PC-3 (cell line): ENCODE measurements at regions not wholly inside any gene's neighbourhood (a gene's known extent, or its start where the extent isn't known, plus 50 kb on each side); places are given as distances from the start of the nearest gene placed in this dataset.
A peak's percentile ranks its signal among the peaks of the same experiment; 100 is the strongest.
"Not testable (repeated sequence)": the region's sequence is repeated elsewhere in the genome, so short reads cannot be mapped to it uniquely, and the experiment has no call there.

ENCODE experiments used
- ATAC-seq: fragments of 200-7000 bp; cut with Tn5 transposase; 2 replicates; pipeline ENCODE4 v1.9.1; 2020; ENCODE audit warnings: mild to moderate bottlenecking, moderate library complexity
- BruUV-seq: library from RNA; stranded (reverse); fragments of 400-500 nt; replicated peaks from 2 replicates; lab custom pipeline; 2021; lab: Mats Ljungman, UMichigan
- CTCF ChIA-PET: fragments of 300-600 bp; sonication (Branson Sonifier 250); formaldehyde crosslinking; loops from one replicate; lab custom pipeline; 2022; ENCODE audit warnings: antibody characterized with exemption; lab: Charles Lee
- POLR2A ChIA-PET: fragments of 300-600 bp; sonication (Branson Sonifier 250); formaldehyde crosslinking; loops from one replicate; lab custom pipeline; 2022; ENCODE audit warnings: antibody characterized with exemption; ENCODE audit not compliant: unreplicated experiment; lab: Charles Lee
- DNase-seq: peaks from one replicate; pipeline ENCODE4 v3.0.0-alpha.2; 2015
- H2AFZ ChIP-seq: fragments of 300-600 bp; sonication (generic); 2 replicates; pipeline ENCODE4 v1.6.0; 2016; ENCODE audit warnings: antibody characterized with exemption, low read length
- H3F3A ChIP-seq: fragments of 300-600 bp; sonication (generic); one replicate; pipeline ENCODE4 v1.6.0; 2017; ENCODE audit warnings: antibody characterized with exemption, low read length, control low read depth, mild to moderate bottlenecking; ENCODE audit not compliant: unreplicated experiment
- H3K27ac ChIP-seq: fragments of 300-600 bp; sonication (generic); 2 replicates; pipeline ENCODE4 v1.5.1; 2016; ENCODE audit warnings: mild to moderate bottlenecking, low read length
- H3K27me3 ChIP-seq: fragments of 300-600 bp; sonication (generic); 2 replicates; pipeline ENCODE4 v1.6.1; 2016; ENCODE audit warnings: low read length, mixed read lengths
- H3K36me3 ChIP-seq: fragments of 300-600 bp; sonication (generic); 2 replicates; pipeline ENCODE4 v1.6.1; 2016; ENCODE audit warnings: low read depth, mixed run types, low read length, mixed read lengths
- H3K4me1 ChIP-seq: fragments of 300-600 bp; sonication (generic); 2 replicates; pipeline ENCODE4 v1.5.1; 2016; ENCODE audit warnings: low read length; ENCODE audit not compliant: insufficient read depth
- H3K4me2 ChIP-seq: fragments of 300-600 bp; sonication (generic); 2 replicates; pipeline ENCODE4 v1.6.0; 2016; ENCODE audit warnings: low read length
- H3K4me3 ChIP-seq: fragments of 300-600 bp; sonication (generic); 2 replicates; pipeline ENCODE4 v1.5.1; 2016; ENCODE audit warnings: mild to moderate bottlenecking, low read length, mixed read lengths
- H3K79me2 ChIP-seq: fragments of 300-600 bp; sonication (generic); 2 replicates; pipeline ENCODE4 v1.6.1; 2017; ENCODE audit warnings: low read length, mixed read lengths
- H3K9ac ChIP-seq: fragments of 300-600 bp; sonication (generic); 2 replicates; pipeline ENCODE4 v1.6.0; 2016; ENCODE audit warnings: mild to moderate bottlenecking, low read length
- H3K9me2 ChIP-seq: fragments of 300-600 bp; sonication (generic); replicated peaks from 2 replicates; pipeline ENCODE4 v1.6.1; 2016; ENCODE audit warnings: mixed run types, low read length, mixed read lengths
- H3K9me3 ChIP-seq: fragments of 300-600 bp; sonication (generic); 2 replicates; pipeline ENCODE4 v1.6.1; 2016; ENCODE audit warnings: low read length, mixed read lengths
- H4K20me1 ChIP-seq: fragments of 300-600 bp; sonication (generic); 2 replicates; pipeline ENCODE4 v1.6.1; 2016; ENCODE audit warnings: low read length, mixed read lengths
- CTCF ChIP-seq: fragments of 300-600 bp; sonication (generic); conservative IDR thresholded peaks from 2 replicates; pipeline ENCODE4 v1.5.1; 2017; ENCODE audit warnings: antibody characterized with exemption, low read depth, mild to moderate bottlenecking, low read length
- EZH2 ChIP-seq: fragments of 300-600 bp; sonication (generic); IDR thresholded peaks from one replicate; pipeline ENCODE4 v1.6.1; 2017; ENCODE audit warnings: antibody characterized with exemption, mild to moderate bottlenecking, low read length; ENCODE audit not compliant: unreplicated experiment
- EZH2phosphoT487 ChIP-seq: fragments of 300-600 bp; sonication (generic); IDR thresholded peaks from 2 replicates; pipeline ENCODE4 v1.6.1; 2018; ENCODE audit warnings: mild to moderate bottlenecking, antibody characterized with exemption, low read length, borderline replicate concordance
- intact Hi-C: fragments of 100-400 bp; cut with micrococcal nuclease; formaldehyde crosslinking; loops from 2 replicates; pipeline ENCODE4 v1.9.0; 2023

GRCh38 chr6:100228834-100229441, 234.9 kb upstream of the MCHR2 start:
- peaks cover 41% of the 10 kb centered on the region for H3K4me1 ChIP-seq
- H2AFZ ChIP-seq: peak overlapping the region; percentile 100
- H3K9me2 ChIP-seq: no peaks in the 10 kb centered on the region
- no peaks in the 10 kb centered on the region for H3K36me3 ChIP-seq
- TF ChIP-seq EZH2 (no peak), EZH2phosphoT487 (no peak), CTCF (no peak; the same call in 1 of the 2 replicates)
- H3K27me3 ChIP-seq: no peaks in the 10 kb centered on the region
- H3K9ac ChIP-seq: peak overlapping the region; percentile 60
- H3K4me3 ChIP-seq: peak overlapping the region; percentile 71
- CTCF ChIA-PET: no interaction called here
- no peaks in the 10 kb centered on the region for H3K79me2 ChIP-seq
- H3K4me2 ChIP-seq: peak overlapping the region; percentile 88
- DNase-seq (peak; percentile 78), ATAC-seq (peak; percentile 98)
- H3K27ac ChIP-seq: peak overlapping the region; percentile 20; the same call in 1 of the 2 replicates
- H3K9me3 ChIP-seq: no peaks in the 10 kb centered on the region
- H3F3A ChIP-seq: no peaks in the 10 kb centered on the region
- POLR2A ChIA-PET: interaction anchor here (0.6 kb wide), 3 partner anchors 14 to 118 kb away, joined by 3 to 5 read pairs (median 3); no protein-coding TSS in a partner anchor
- intact Hi-C loops: loop anchor here (2.0 kb wide), 1 partner anchor 52 kb away; no protein-coding TSS in a partner anchor
- no TSS peak for BruUV-seq
- no peaks in the 10 kb centered on the region for H4K20me1 ChIP-seq

GRCh38 chr6:100228437-100228833, 234.4 kb upstream of the MCHR2 start:
- ATAC-seq: peak; percentile 5
- Histone ChIP-seq H2AFZ (peak overlapping the region; percentile 100), H3K4me1 (peaks cover 38% of the 10 kb centered on the region), H3K79me2 (no peaks in the 10 kb centered on the region), H3K9ac (0 out of 2 replicates have a peak overlapping the region, but pooled peaks have one; percentile 32), H3K9me3 (no peaks in the 10 kb centered on the region), H3F3A (no peaks in the 10 kb centered on the region), H3K4me2 (peak overlapping the region; percentile 88), H3K4me3 (peak overlapping the region; percentile 71), H3K27ac (peak overlapping the region; percentile 15; the same call in 1 of the 2 replicates), H3K9me2 (no peaks in the 10 kb centered on the region), H3K36me3 (no peaks in the 10 kb centered on the region), H3K27me3 (no peaks in the 10 kb centered on the region), H4K20me1 (no peaks in the 10 kb centered on the region)
- ChIA-PET CTCF (no interaction called here), POLR2A (no interaction called here)
- DNase-seq: no peak
- TF ChIP-seq EZH2: no peak
- no peak for TF ChIP-seq EZH2phosphoT487
- no peak for TF ChIP-seq CTCF
- no TSS peak for BruUV-seq
- intact Hi-C loops: loop anchor here (2.0 kb wide), 1 partner anchor 52 kb away; no protein-coding TSS in a partner anchor

- Histone ChIP-seq H3K4me3 (no peak overlapping the region), H3K4me1 (peaks cover 27% of the 10 kb centered on the region), H2AFZ (no peak overlapping the region), H4K20me1 (no peaks in the 10 kb centered on the region), H3F3A (no peaks in the 10 kb centered on the region), H3K9me2 (no peaks in the 10 kb centered on the region), H3K9me3 (no peaks in the 10 kb centered on the region), H3K36me3 (no peaks in the 10 kb centered on the region), H3K9ac (no peak overlapping the region), H3K27me3 (no peaks in the 10 kb centered on the region), H3K4me2 (no peak overlapping the region), H3K79me2 (no peaks in the 10 kb centered on the region), H3K27ac (no peak overlapping the region)
- DNase-seq: no peak
- TF ChIP-seq EZH2: no peak
- TF ChIP-seq EZH2phosphoT487: no peak
- TF ChIP-seq CTCF: no peak
- intact Hi-C loops: no loop called here
- no TSS peak for BruUV-seq
- ATAC-seq: no peak
- ChIA-PET POLR2A (no interaction called here), CTCF (no interaction called here)
These were observed 232.8 kb upstream of the MCHR2 start for GRCh38 chr6:100226811-100227210.

GRCh38 chr6:100223952-100224351, 229.9 kb upstream of the MCHR2 start:
- not testable (repeated sequence) for H3K4me2 ChIP-seq

More at GRCh38 chr6:100223952-100224351, 229.9 kb upstream of the MCHR2 start:
- H3K9me3 ChIP-seq, ATAC-seq, H3K9me2 ChIP-seq, H3K9ac ChIP-seq, H3K27me3 ChIP-seq, POLR2A ChIA-PET, H4K20me1 ChIP-seq, H3K36me3 ChIP-seq, H3K27ac ChIP-seq, H3K4me1 ChIP-seq, DNase-seq, H3F3A ChIP-seq, H2AFZ ChIP-seq, CTCF ChIA-PET, H3K4me3 ChIP-seq, intact Hi-C loops, H3K79me2 ChIP-seq, BruUV-seq: not testable (repeated sequence)
